SW 1271 (cell line): ENCODE measurements at regions not wholly inside any gene's neighbourhood (a gene's known extent, or its start where the extent isn't known, plus 50 kb on each side); places are given as distances from the start of the nearest gene placed in this dataset.

Experiments used
- DNase-seq, 2 experiments: peaks; one replicate each; lab custom pipeline; 2025; lab: John Stamatoyannopoulos, UW

DNA sequence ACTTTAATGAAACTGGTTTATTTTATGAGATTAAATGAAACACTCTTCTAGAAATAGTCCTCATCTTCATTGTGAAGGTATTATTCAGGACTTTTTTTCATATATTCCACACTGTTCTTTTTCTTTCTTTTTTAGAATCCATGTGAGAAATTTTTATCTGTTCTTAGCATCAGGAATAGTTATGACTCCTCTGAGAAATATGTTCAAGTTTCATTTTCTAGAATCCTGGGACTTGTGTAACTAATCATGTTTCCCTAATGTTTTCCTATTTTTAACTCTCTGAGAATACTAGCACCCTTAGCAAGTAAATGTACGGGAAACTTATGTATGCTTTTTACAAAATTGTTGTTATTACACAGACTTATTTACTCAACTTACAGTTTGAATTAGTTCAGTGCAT is 407.8 kb downstream of the CBLN4 start:
- no peak for DNase-seq

- no peak for DNase-seq
Measured at GRCh38 chr20:55596431-55596830, 408.9 kb downstream of the CBLN4 start.

- no peak for DNase-seq
Measured at GRCh38 chr20:55592866-55593265, 412.5 kb downstream of the CBLN4 start.

GRCh38 chr20:55586610-55587009 is 418.7 kb downstream of the CBLN4 start:
- no peak for DNase-seq

DNA sequence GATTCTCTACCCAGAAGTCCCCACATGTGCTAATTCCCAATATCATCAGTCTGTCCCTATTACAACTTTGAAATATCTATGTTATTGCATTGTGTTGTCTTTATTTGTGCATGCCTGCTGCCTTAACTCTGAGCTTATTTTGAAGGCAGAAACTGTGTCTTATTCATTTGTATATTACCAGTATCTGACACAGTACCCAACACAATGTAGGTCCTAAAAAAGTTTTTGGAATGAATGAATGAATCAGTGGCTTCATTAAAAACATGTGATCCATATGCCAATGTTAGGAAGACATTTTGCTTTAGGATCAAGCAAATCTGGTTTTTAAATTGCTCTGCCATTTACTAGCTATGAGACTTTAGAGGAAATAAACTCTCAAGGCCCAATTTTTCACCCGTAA is 420.4 kb downstream of the CBLN4 start:
- DNase-seq: no peak

GRCh38 chr20:55584307-55584706 is 421.0 kb downstream of the CBLN4 start:
- no peak for DNase-seq

GRCh38 chr20:55583036-55583435 is 422.3 kb downstream of the CBLN4 start:
- DNase-seq: no peak

GRCh38 chr20:55582498-55582897 is 422.8 kb downstream of the CBLN4 start:
- DNase-seq: no peak

GRCh38 chr20:55581519-55581918 is 423.8 kb downstream of the CBLN4 start:
- no peak for DNase-seq

GRCh38 chr20:55580475-55580874 is 424.8 kb downstream of the CBLN4 start:
- DNase-seq: no peak

DNA sequence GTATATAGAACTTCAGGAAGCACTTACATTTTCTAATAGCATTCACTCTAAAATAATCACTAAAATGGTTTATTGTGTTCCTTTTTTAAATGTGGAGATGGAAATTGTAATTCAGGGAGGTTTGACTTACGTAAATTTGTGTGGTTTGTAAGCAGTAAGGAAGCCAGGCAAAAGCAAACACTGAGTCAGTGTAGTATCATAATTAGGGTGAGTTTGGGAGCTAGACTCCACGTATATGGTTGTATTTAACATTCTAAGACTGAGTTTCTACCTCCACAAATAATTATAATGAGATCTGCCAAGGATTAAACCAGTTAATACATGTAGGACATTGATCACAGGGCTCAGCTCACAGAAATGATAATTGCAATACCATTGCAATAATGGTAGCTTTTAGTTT is 425.5 kb downstream of the CBLN4 start:
- no peak for DNase-seq

DNA sequence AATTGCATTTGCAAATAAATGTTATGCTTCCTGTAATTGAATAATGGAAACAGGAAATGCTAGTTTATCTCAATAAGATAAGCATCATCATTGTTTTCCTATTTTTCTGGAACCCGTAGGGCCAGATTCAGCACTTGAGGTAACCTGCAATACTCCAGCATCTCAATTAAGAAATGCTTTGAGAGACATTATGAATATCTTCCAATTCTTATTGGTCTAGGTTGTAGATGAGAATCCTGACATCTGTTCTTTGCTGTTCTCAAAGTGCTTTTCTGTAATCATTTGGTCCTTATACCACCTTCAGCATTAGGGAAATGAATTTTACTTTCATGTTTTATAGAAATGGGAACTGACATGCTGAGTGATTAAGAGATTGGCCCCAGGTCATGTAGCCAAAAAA is 428.3 kb downstream of the CBLN4 start:
- DNase-seq: no peak

DNA sequence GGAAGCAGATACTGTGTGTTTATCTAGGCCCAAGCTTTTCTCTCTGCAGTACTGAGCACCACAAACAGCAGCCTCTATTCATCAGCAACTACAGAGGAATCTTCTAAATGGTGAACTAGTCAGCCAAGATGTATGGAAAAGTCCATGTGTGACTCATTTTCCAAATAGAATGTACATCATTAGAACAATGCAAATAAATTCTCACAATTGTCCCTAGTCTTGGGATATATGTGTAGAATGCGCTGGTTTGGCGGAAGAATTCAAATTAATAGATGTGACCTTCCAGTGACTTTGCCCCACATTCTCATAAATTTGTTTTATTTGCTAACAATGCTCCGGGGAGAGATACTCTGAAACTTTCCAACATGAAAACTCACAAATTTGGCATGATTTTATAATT is 436.2 kb downstream of the CBLN4 start:
- no peak for DNase-seq

GRCh38 chr20:55567826-55568225 is 437.5 kb downstream of the CBLN4 start:
- DNase-seq: no peak

DNA sequence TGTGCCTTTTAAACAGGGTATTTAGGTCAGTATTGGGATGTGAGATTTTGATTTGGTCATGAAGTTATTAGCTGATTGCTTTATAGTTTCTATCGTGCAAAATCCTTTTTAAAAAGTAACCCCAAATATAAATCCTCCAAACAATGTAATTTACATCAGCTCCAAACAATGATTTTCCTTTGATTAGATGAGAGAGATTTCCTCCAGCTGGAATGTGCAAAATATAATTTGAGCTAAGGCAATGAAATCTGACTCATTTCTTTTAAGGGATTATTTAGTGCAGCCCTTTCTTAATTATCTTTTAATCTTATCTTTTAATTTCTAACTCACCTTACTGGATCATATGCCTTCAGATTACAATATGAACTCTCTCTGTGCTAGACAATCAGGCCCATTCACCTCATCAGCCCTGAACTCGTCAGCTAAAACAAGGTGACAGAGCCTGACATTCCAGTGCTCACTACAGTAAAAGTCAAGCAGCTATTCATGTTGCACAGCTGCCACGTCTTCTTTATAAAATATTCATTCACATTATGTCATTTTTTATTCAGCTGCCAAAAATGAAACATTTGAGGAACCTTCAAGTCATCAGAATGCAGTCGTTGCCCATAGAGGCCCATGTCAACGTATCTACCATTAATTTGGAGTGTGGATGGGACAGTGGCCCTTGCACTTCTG is 440.1 kb downstream of the CBLN4 start:
- DNase-seq: no peak

GRCh38 chr20:55561259-55561658 is 444.1 kb downstream of the CBLN4 start:
- no peak for DNase-seq

GRCh38 chr20:55557191-55557590 is 448.1 kb downstream of the CBLN4 start:
- DNase-seq: no peak

- DNase-seq: no peak
Measured at GRCh38 chr20:55555075-55555650, 450.2 kb downstream of the CBLN4 start.

- DNase-seq: no peak
Measured at GRCh38 chr20:55544638-55545037, 460.7 kb downstream of the CBLN4 start.

DNA sequence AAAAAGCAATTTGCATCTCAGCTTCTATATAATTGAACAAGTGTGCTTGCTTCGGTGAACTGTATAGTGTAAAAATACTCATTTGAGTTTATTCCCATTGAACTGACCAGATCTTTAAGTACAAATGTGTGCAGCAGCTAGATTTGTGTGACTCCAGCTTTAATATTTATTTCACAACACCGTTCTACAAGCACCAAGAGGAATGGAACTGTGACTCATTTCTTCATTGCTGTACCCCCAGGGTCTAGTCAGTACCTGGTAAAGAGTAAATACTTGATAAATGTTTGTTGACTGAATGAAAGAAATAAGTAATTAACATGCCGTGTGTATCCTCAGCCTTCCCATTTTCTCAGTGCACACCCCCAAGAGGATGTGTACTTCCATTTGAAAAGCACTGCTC is 464.8 kb downstream of the CBLN4 start:
- DNase-seq: no peak

GRCh38 chr20:55540013-55540412 is 465.3 kb downstream of the CBLN4 start:
- DNase-seq: no peak

DNA sequence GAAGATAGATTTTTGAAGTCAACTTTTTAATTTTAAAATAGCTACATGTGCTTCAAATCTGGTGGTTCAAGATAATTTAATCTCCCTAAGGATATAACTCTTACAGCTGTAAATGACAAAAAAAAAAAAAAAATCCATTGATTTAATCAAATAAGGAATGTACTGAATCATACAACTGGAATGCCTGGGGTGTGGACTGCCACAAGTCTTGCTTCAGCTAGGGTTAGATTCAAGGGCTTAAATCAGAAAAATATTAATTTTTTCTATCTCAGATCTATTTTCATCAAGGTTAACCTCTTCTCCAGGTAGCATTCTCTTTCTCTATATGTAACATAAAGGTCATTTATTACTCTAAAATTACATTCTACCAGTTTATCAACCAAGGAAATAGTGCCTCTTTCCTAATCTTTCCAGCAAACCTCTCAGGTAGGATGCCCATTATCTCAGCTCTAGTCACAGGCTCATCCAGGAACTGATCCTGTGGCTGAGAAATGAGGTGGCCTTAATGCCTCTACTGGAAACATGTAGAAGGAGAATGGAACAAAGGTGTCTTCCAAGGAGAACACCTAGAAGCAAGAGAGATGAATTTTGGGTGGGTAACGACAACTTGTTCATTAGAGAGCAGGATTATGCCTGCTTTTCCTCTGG is 466.9 kb downstream of the CBLN4 start:
- no peak for DNase-seq

GRCh38 chr20:55535366-55535765 is 470.0 kb downstream of the CBLN4 start:
- DNase-seq: no peak

GRCh38 chr20:55533632-55534031 is 471.7 kb downstream of the CBLN4 start:
- DNase-seq: no peak
